22Rv1 (cell line): ENCODE measurements at regions not wholly inside any gene's neighbourhood (a gene's known extent, or its start where the extent isn't known, plus 50 kb on each side); places are given as distances from the start of the nearest gene placed in this dataset.

Source experiments
- H3K27ac ChIP-seq: fragments of 450-650 bp; 2 replicates; pipeline ENCODE4 v1.5.1; 2017
- ZFX ChIP-seq: fragments of 450-650 bp; IDR thresholded peaks from 2 replicates; pipeline ENCODE4 v1.6.1; 2017; ENCODE audit warnings: antibody characterized with exemption, borderline replicate concordance
- TF ChIP-seq, protein P1 (sequence below): fragments of 450-650 bp; IDR thresholded peaks from 2 replicates; pipeline ENCODE4 v1.5.1; 2017; ENCODE audit warnings: mild to moderate bottlenecking

DNA sequence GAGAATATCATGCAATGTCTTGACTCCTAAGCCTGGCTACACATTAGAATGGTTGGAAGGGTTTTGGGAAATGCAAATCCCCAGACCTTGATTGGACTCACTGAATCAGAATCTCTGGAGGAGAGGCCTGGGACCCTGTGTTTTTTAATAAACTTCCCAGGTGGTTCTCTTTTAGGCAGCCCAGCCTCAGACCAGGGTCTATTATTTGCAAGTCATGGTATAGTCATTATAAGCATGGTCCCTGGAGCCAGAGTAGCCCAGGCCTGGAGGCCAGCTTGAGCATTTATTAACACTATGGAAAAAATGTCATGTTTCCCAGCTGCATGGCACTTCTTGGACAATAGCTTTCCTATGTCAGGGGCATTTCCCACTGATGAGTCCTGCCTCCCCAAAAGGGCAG lies 266.9 kb downstream of the NPIPA8 start:
- TF ChIP-seq, protein P1, sequence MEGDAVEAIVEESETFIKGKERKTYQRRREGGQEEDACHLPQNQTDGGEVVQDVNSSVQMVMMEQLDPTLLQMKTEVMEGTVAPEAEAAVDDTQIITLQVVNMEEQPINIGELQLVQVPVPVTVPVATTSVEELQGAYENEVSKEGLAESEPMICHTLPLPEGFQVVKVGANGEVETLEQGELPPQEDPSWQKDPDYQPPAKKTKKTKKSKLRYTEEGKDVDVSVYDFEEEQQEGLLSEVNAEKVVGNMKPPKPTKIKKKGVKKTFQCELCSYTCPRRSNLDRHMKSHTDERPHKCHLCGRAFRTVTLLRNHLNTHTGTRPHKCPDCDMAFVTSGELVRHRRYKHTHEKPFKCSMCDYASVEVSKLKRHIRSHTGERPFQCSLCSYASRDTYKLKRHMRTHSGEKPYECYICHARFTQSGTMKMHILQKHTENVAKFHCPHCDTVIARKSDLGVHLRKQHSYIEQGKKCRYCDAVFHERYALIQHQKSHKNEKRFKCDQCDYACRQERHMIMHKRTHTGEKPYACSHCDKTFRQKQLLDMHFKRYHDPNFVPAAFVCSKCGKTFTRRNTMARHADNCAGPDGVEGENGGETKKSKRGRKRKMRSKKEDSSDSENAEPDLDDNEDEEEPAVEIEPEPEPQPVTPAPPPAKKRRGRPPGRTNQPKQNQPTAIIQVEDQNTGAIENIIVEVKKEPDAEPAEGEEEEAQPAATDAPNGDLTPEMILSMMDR: no peak
- TF ChIP-seq ZFX: no peak

DNA sequence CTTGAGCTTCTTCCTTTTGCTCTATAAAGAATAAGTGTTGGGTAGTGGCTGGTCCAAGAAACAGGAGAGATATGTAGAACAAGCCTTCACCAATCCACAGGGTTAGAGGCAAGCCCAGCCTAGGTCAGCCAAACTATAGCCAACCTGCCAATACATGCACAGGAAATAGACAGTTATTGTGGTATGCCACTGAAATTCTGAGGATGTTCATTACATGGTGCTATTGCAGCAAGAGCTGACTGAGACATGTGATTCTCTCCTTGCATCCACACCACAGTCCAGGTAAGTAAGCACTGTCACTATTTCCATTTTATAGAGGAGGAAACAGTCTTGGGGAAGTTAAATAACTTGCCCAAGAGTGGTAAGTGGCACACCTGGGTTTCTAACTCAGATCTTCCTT lies 268.1 kb downstream of the NPIPA8 start:
- no peak overlapping the region for H3K27ac ChIP-seq
- TF ChIP-seq, protein P1: no peak
- no peak for TF ChIP-seq ZFX

More for the DNA sequence above, 266.9 kb downstream of the NPIPA8 start:
- H3K27ac ChIP-seq: no peak overlapping the region

DNA sequence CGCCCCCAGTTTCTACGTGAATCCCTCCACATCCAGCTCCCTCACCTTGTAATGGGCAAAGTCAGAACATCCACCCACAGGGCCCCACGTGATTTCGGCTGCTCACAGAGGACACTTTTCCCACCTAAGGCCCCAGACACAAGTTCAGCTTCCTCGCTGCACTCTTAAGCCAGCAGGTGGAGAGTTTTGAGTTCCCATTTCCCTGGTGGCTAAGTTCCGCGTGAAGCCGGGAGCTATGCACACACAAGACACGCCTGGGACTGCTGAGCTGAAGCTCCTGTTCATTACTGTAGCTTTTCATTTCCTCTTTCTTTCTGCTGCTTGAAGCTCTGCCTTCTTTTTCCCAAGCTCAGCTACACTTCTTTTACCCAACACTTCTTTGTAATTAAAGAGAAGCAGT lies 273.8 kb downstream of the NPIPA8 start:
- no peak overlapping the region for H3K27ac ChIP-seq
- TF ChIP-seq ZFX: no peak
- TF ChIP-seq, protein P1: no peak

DNA sequence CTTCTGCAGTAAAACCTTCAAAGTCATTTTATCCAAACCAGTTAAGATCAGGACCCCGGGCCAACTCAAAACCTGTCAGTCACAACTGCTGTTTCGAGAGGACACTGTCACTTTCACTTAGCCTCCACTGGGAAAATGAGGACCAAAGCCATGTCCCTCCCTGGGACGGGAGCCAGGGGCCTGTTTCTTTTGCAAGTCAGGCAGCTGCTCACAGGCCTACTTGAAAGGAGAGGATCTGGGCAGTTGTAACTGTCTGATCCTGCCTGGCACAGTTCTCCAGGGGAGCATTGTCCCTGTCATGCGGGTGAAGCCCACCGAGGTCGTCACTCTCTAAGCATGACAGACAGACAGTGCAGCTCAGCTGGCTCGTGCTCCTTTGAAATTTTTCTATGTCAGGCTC lies 276.2 kb downstream of the NPIPA8 start:
- TF ChIP-seq, protein P1: no peak
- TF ChIP-seq ZFX: no peak
- H3K27ac ChIP-seq: no peak overlapping the region

DNA sequence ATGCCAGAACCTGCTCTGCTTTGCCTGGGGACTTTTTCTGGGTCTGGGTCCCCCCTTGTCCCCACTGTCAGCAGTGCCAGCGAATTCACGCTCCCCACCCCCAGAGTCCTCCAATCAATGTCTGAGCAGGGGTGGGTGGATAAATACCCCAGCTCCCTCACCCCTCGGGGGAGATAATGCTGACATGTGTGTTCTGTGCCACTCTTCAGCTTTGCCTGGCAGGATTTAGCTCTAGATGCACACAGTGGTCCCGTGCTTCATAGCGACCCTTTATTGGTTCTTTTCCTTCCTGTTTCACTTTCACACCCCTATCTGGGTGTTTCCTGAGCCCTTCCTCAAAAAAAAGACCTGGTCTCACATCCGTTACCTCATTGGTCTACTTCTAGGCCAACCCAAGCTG lies 277.0 kb downstream of the NPIPA8 start:
- H3K27ac ChIP-seq: no peak overlapping the region
- TF ChIP-seq, protein P1: no peak
- TF ChIP-seq ZFX: no peak

DNA sequence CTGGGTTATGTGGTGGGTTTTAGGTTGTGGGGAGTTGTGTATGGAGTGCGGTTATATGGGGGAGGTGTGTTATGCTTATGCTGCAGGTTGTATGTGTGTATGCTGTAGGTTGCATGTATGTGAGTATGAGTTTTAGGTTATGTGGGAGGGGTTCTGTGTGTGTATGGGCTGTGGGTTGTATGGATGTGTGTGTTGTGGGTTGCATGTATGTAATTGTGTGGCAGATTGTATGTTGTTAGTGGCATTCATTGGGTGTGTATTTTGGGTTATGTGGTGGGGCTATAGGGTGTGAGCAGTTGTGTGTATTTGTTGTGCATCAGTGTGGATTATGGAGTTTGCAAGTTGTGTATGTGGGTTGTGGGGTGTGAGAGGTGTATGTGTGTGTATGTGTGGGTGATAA lies 277.4 kb downstream of the NPIPA8 start:
- no peak overlapping the region for H3K27ac ChIP-seq
- no peak for TF ChIP-seq ZFX
- TF ChIP-seq, protein P1: no peak

DNA sequence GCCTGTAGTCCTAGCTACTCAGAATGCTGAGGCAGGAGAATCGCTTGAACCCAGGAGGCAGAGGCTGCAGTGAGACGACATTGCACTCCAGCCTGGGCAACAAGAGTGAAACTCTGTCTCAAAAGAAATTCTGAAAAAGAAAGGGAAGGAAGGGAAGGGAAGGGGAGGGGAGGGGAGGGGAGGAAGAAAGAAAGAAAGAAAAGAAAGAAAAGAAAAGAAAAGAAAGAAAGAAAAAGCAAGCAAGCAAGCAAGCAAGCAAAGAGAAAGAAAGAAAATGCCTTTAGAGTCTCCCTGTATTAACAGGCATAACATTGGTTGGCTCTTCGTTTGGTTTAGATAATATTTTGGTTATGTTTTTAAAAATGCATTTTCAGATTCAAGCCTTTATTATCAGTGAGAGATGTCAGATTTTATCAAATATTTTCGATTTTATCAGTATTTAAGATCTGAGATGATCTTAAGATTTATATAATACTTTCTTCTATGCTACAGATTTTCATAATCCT lies 281.1 kb downstream of the NPIPA8 start:
- H3K27ac ChIP-seq: no peak overlapping the region
- TF ChIP-seq, protein P1: no peak
- no peak for TF ChIP-seq ZFX
